ENCODE measurements at regions not wholly inside any gene's neighbourhood (a gene's known extent, or its start where the extent isn't known, plus 50 kb on each side); places are given as distances from the start of the nearest gene placed in this dataset.
"Not testable (repeated sequence)": the region's sequence is repeated elsewhere in the genome, so short reads cannot be mapped to it uniquely, and the experiment has no call there.

GRCh38 chr2:131635611-131636010 is 107.9 kb downstream of the CCDC74A start:
- TF ChIP-seq POLR2A (IDR thresholded peaks at IDR 0.05) (no peak), EP300 (IDR thresholded peaks at IDR 0.05) (no peak), CTCF (IDR thresholded peaks at IDR 0.05) (no peak), POLR2AphosphoS5 (IDR thresholded peaks at IDR 0.05) (no peak)
- 100% methylated on average over 6 of the region's 9 CpGs for WGBS
- Histone ChIP-seq H3K27ac (no peak overlapping the region), H3K4me1 (no peaks in the 10 kb centered on the region), H3K4me3 (no peak overlapping the region), H3K27me3 (no peaks in the 10 kb centered on the region), H3K36me3 (no peaks in the 10 kb centered on the region), H3K9me3 (no peaks in the 10 kb centered on the region)
- DNase-seq (ENCODE audit: low spot score in 2 of 2) = no peak

- H3K4me1 ChIP-seq; H3K27me3 ChIP-seq; H3K4me3 ChIP-seq; H3K9me3 ChIP-seq; DNase-seq (ENCODE audit: low spot score in 2 of 2); H3K36me3 ChIP-seq; H3K27ac ChIP-seq: not testable (repeated sequence)
- WGBS = 62% methylated on average over 2 of the region's 7 CpGs
These were observed 109.1 kb downstream of the CCDC74A start for GRCh38 chr2:131636704-131637308.

- H3K4me3 ChIP-seq; H3K4me1 ChIP-seq; H3K27me3 ChIP-seq; H3K9me3 ChIP-seq; H3K27ac ChIP-seq; DNase-seq (ENCODE audit: low spot score in 2 of 2); H3K36me3 ChIP-seq: not testable (repeated sequence)
- 71% methylated on average over 4 of the region's 4 CpGs for WGBS
These were observed 111.4 kb downstream of the CCDC74A start for GRCh38 chr2:131639001-131639620.

GRCh38 chr2:131641414-131642206 is 113.9 kb downstream of the CCDC74A start:
- no peaks in the 10 kb centered on the region for H3K9me3 ChIP-seq
- H3K27ac ChIP-seq = no peak overlapping the region
- H3K4me1 ChIP-seq = no peaks in the 10 kb centered on the region
- TF ChIP-seq POLR2AphosphoS5 (IDR thresholded peaks at IDR 0.05) (no peak), EP300 (IDR thresholded peaks at IDR 0.05) (no peak), CTCF (IDR thresholded peaks at IDR 0.05) (no peak), POLR2A (IDR thresholded peaks at IDR 0.05) (no peak)
- H3K27me3 ChIP-seq = peaks cover 14% of the 10 kb centered on the region
- no peak for DNase-seq (ENCODE audit: low spot score in 2 of 2)
- H3K36me3 ChIP-seq = no peaks in the 10 kb centered on the region
- H3K4me3 ChIP-seq = no peak overlapping the region
- WGBS = 56% methylated on average over 3 of the region's 3 CpGs

- H3K4me1 ChIP-seq, H3K36me3 ChIP-seq: not testable (repeated sequence)
These were observed 115.5 kb downstream of the CCDC74A start for GRCh38 chr2:131643180-131643579.

GRCh38 chr2:131645177-131645765 is 117.6 kb downstream of the CCDC74A start:
- 88% methylated on average over 12 of the region's 14 CpGs for WGBS
- no peak overlapping the region for H3K27ac ChIP-seq

More at GRCh38 chr2:131643180-131643579, 115.5 kb downstream of the CCDC74A start:
- H3K9me3 ChIP-seq; H3K27ac ChIP-seq; DNase-seq (ENCODE audit: low spot score in 2 of 2); H3K4me3 ChIP-seq: not testable (repeated sequence)
- H3K27me3 ChIP-seq = peaks cover 24% of the 10 kb centered on the region
- 66% methylated on average over 3 of the region's 3 CpGs for WGBS

GRCh38 chr2:131646220-131646619 is 118.5 kb downstream of the CCDC74A start:
- not testable (repeated sequence) for H3K4me3 ChIP-seq, H3K4me1 ChIP-seq, H3K36me3 ChIP-seq, H3K27ac ChIP-seq, H3K9me3 ChIP-seq
- H3K27me3 ChIP-seq = peaks cover 24% of the 10 kb centered on the region
- 85% methylated on average over 15 of the region's 15 CpGs for WGBS
- DNase-seq (ENCODE audit: low spot score in 2 of 2) = peak in 1 of 2 donors; percentile 52

More at GRCh38 chr2:131645177-131645765, 117.6 kb downstream of the CCDC74A start:
- TF ChIP-seq POLR2A (IDR thresholded peaks at IDR 0.05) (no peak), EP300 (IDR thresholded peaks at IDR 0.05) (no peak), POLR2AphosphoS5 (IDR thresholded peaks at IDR 0.05) (no peak), CTCF (IDR thresholded peaks at IDR 0.05) (no peak)
- Histone ChIP-seq H3K4me3 (no peak overlapping the region), H3K36me3 (no peaks in the 10 kb centered on the region), H3K9me3 (no peaks in the 10 kb centered on the region), H3K27me3 (peaks cover 24% of the 10 kb centered on the region), H3K4me1 (no peaks in the 10 kb centered on the region)
- no peak for DNase-seq (ENCODE audit: low spot score in 2 of 2)
